ENCODE measurements at regions not wholly inside any gene's neighbourhood (a gene's known extent, or its start where the extent isn't known, plus 50 kb on each side); places are given as distances from the start of the nearest gene placed in this dataset.

- TF ChIP-seq GATA2 (IDR thresholded peaks at IDR 0.05; ENCODE audit: low read depth, low read length), result no peak
- TF ChIP-seq GATA3 (IDR thresholded peaks at IDR 0.05; ENCODE audit: low read depth, low read length), result no peak
These were observed 141.2 kb downstream of the CD8B2 start for GRCh38 chr2:106628377-106628776.
